ENCODE measurements at regions not wholly inside any gene's neighbourhood (a gene's known extent, or its start where the extent isn't known, plus 50 kb on each side); places are given as distances from the start of the nearest gene placed in this dataset.

DNA sequence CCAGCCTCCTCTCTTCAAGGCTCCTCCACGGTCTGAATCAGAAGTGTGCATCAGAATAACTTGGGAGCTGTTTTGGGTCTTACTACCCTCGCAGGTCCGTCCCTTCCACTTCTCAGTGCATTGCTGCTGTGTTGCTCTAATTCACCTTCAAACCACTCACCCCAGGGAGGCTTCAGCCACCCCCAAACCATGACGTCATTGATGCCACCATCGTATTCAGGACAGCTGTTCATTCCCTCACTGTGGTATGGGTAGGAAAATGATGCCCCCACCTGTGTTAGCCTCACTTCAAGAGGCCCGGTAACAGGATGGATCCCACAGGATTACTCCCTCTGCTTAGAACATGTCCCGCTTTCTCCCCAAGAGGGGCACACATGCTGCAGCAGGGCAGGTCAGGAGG is 1005.7 kb downstream of the UQCRFS1 start:
- no peak for DNase-seq (ENCODE audit: low read depth)
- TF ChIP-seq, protein P1, sequence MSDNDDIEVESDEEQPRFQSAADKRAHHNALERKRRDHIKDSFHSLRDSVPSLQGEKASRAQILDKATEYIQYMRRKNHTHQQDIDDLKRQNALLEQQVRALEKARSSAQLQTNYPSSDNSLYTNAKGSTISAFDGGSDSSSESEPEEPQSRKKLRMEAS (IDR thresholded peaks at IDR 0.05; ENCODE audit: low read depth, low read length), result no peak
- TF ChIP-seq MYC (IDR thresholded peaks at IDR 0.05; ENCODE audit: low read depth, low read length) (no peak), POLR2A (IDR thresholded peaks at IDR 0.05; ENCODE audit: extremely low read depth, insufficient read length) (no peak), CTCF (IDR thresholded peaks at IDR 0.05; ENCODE audit: low read depth, low read length) (no peak)
- H3K4me3 ChIP-seq (ENCODE audit: low read depth, low read length), result no peak overlapping the region

DNA sequence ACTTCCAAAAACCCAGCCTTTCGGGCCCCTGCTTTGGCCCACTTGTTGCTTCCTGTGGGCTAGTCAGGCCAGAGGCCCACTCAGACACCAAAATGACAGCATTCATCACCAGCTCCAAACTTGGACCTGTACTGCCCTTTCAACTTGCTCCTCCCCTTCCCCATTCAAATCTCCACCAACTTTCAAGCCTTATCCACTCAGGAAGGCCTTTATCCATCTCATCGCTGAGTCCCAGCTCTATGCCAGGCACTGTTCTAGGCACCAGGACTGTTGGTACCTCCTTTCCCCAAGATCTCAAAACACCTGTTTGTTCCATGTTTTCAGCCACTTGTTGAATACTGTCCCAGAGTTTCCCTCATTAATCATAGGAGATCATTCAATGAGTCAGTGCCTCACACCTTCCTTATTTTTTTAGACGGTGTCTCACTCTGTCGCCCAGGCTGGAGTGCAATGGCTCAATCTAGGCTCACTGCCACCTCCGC is 1011.4 kb downstream of the UQCRFS1 start:
- TF ChIP-seq CTCF (IDR thresholded peaks at IDR 0.05; ENCODE audit: low read depth, low read length), result no peak
- TF ChIP-seq, protein P1 (IDR thresholded peaks at IDR 0.05; ENCODE audit: low read depth, low read length), result no peak
- TF ChIP-seq MYC (IDR thresholded peaks at IDR 0.05; ENCODE audit: low read depth, low read length), result no peak
- no peak overlapping the region for H3K4me3 ChIP-seq (ENCODE audit: low read depth, low read length)
- DNase-seq (ENCODE audit: low read depth), result no peak

DNA sequence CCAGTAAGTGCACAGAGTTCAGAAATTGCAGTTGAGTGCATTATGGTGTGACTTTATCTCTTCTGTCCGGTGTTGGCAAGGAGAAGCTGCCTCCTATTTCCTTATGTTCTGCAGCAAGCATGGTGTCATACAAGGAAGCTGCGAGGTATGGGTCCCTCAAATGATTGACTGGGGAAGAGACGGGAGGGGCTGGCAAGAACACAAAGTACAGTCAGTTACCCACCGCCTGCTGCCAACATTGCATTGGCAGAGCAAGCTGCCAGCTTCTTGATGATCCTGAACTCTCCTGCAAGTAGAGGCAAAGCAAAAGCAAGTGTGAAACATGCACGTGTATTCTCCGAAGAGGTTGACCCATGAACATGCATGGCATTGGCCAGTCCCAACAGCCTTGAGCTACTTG is 1013.6 kb downstream of the UQCRFS1 start:
- no peak for DNase-seq (ENCODE audit: low read depth)
- H3K4me3 ChIP-seq (ENCODE audit: low read depth, low read length), result no peak overlapping the region
- TF ChIP-seq MYC (IDR thresholded peaks at IDR 0.05; ENCODE audit: low read depth, low read length), result no peak

- TF ChIP-seq MYC (IDR thresholded peaks at IDR 0.05; ENCODE audit: low read depth, low read length) (no peak), CTCF (IDR thresholded peaks at IDR 0.05; ENCODE audit: low read depth, low read length) (no peak), POLR2A (IDR thresholded peaks at IDR 0.05; ENCODE audit: extremely low read depth, insufficient read length) (no peak)
- TF ChIP-seq, protein P1 (IDR thresholded peaks at IDR 0.05; ENCODE audit: low read depth, low read length), result no peak
- no peak overlapping the region for H3K4me3 ChIP-seq (ENCODE audit: low read depth, low read length)
- DNase-seq (ENCODE audit: low read depth), result no peak
Measured at GRCh38 chr19:28196961-28197360, 1016.0 kb downstream of the UQCRFS1 start.

DNA sequence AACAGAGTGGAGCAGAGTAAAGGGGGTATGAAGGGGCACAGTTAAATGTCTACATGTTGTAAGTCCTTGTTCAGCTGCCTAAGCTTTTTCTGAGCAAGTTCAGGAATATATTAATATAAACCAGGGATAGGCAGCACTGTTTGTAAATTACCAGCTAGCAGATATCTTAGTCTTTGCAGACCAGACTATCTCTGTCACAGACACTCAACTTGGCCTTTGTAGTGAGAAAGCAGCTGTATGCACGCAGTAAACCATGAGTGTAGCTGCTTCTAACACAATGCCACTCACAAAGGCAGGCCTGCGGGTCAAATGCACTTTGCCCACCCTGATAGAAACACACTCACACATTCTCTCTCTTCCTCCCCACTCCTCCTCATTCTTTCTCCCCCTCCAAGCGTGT is 1016.9 kb downstream of the UQCRFS1 start:
- no peak for DNase-seq (ENCODE audit: low read depth)
- H3K4me3 ChIP-seq (ENCODE audit: low read depth, low read length), result no peak overlapping the region
- no peak for TF ChIP-seq CTCF (IDR thresholded peaks at IDR 0.05; ENCODE audit: low read depth, low read length)
- TF ChIP-seq, protein P1 (IDR thresholded peaks at IDR 0.05; ENCODE audit: low read depth, low read length), result no peak

DNA sequence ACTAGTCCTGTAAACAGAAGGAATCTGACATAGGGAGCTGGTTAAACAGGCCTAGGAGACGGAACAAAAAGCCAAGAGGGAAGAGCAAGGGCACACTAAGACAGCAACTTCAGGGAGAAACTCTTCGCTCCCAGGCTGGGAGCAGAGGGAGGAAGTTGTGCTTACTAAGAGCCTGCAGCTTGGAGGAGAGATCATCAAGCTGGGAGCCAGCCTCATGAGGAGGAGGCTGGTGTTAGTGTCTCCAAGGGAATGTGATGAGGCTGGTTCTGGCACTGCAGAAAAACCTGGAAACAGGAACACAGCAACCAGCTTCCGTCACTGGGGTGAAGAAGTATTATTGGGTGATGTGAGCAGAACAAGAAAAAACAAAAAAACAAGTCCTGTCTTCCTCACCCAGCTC is 1027.3 kb downstream of the UQCRFS1 start:
- no peak for TF ChIP-seq MYC (IDR thresholded peaks at IDR 0.05; ENCODE audit: low read depth, low read length)
- no peak for TF ChIP-seq POLR2A (IDR thresholded peaks at IDR 0.05; ENCODE audit: extremely low read depth, insufficient read length)
- no peak for TF ChIP-seq CTCF (IDR thresholded peaks at IDR 0.05; ENCODE audit: low read depth, low read length)
- TF ChIP-seq, protein P1 (IDR thresholded peaks at IDR 0.05; ENCODE audit: low read depth, low read length), result no peak
- H3K4me3 ChIP-seq (ENCODE audit: low read depth, low read length), result no peak overlapping the region

More for the DNA sequence above, 1027.3 kb downstream of the UQCRFS1 start:
- DNase-seq (ENCODE audit: low read depth), result no peak
